ENCODE measurements at regions not wholly inside any gene's neighbourhood (a gene's known extent, or its start where the extent isn't known, plus 50 kb on each side); places are given as distances from the start of the nearest gene placed in this dataset.

- ChIA-PET POLR2A (interaction anchor here (1.4 kb wide), 1 partner anchor 20 kb away, joined by 4 read pairs; no protein-coding TSS in a partner anchor), CTCF (interaction anchor here (0.5 to 0.8 kb wide), 4 partner anchors 11 to 184 kb away, joined by 3 to 4 read pairs (median 4); no protein-coding TSS in a partner anchor)
- DNase-seq (ENCODE audit: unreplicated experiment): no peak
- no peaks in the 10 kb centered on the region for H3K27me3 Mint-ChIP-seq (ENCODE audit: insufficient read depth, unreplicated experiment)
- TF ChIP-seq CTCF (IDR thresholded peaks at IDR 0.05; ENCODE audit: unreplicated experiment): no peak
- no peaks in the 10 kb centered on the region for H3K9me3 Mint-ChIP-seq (ENCODE audit: unreplicated experiment)
- no peaks in the 10 kb centered on the region for H3K36me3 Mint-ChIP-seq (ENCODE audit: insufficient read depth, unreplicated experiment)
- BruUV-seq (replicated peaks): no TSS peak
- peaks cover 5% of the 10 kb centered on the region for H3K4me1 Mint-ChIP-seq (ENCODE audit: insufficient read depth, unreplicated experiment)
- no peak overlapping the region for H3K27ac Mint-ChIP-seq (ENCODE audit: low read depth, unreplicated experiment)
- intact Hi-C loops (cut with micrococcal nuclease): no loop called here
- H3K4me3 Mint-ChIP-seq (ENCODE audit: unreplicated experiment): no peak overlapping the region
Observed at GRCh38 chr18:3391704-3392466, 58.1 kb upstream of the TGIF1 start.

- CTCF ChIA-PET: interaction anchor here (0.5 to 1.1 kb wide), 3 partner anchors 9 to 94 kb away, joined by 3 read pairs; no protein-coding TSS in a partner anchor
- TF ChIP-seq CTCF (IDR thresholded peaks at IDR 0.05; ENCODE audit: unreplicated experiment): no peak
- Mint-ChIP-seq H3K9me3 (ENCODE audit: unreplicated experiment) (no peaks in the 10 kb centered on the region), H3K4me3 (ENCODE audit: unreplicated experiment) (no peak overlapping the region), H3K36me3 (ENCODE audit: insufficient read depth, unreplicated experiment) (no peaks in the 10 kb centered on the region), H3K27ac (ENCODE audit: low read depth, unreplicated experiment) (no peak overlapping the region), H3K4me1 (ENCODE audit: insufficient read depth, unreplicated experiment) (peaks cover 5% of the 10 kb centered on the region), H3K27me3 (ENCODE audit: insufficient read depth, unreplicated experiment) (no peaks in the 10 kb centered on the region)
- POLR2A ChIA-PET: interaction anchor here (0.6 to 1.4 kb wide), 2 partner anchors 9 to 20 kb away, joined by 3 to 4 read pairs; no protein-coding TSS in a partner anchor
- no peak for DNase-seq (ENCODE audit: unreplicated experiment)
- BruUV-seq (replicated peaks): no TSS peak
- intact Hi-C loops (cut with micrococcal nuclease): no loop called here
Observed at GRCh38 chr18:3392467-3392855, 57.5 kb upstream of the TGIF1 start.

- intact Hi-C loops (cut with micrococcal nuclease): no loop called here
- Mint-ChIP-seq H3K27me3 (ENCODE audit: insufficient read depth, unreplicated experiment) (no peaks in the 10 kb centered on the region), H3K27ac (ENCODE audit: low read depth, unreplicated experiment) (no peak overlapping the region), H3K9me3 (ENCODE audit: unreplicated experiment) (no peaks in the 10 kb centered on the region), H3K4me1 (ENCODE audit: insufficient read depth, unreplicated experiment) (no peaks in the 10 kb centered on the region), H3K4me3 (ENCODE audit: unreplicated experiment) (no peak overlapping the region), H3K36me3 (ENCODE audit: insufficient read depth, unreplicated experiment) (no peaks in the 10 kb centered on the region)
- POLR2A ChIA-PET: interaction anchor here (0.8 kb wide), 1 partner anchor 9 kb away, joined by 3 read pairs; no protein-coding TSS in a partner anchor
- no peak for TF ChIP-seq CTCF (IDR thresholded peaks at IDR 0.05; ENCODE audit: unreplicated experiment)
- CTCF ChIA-PET: interaction anchor here (0.6 to 1.3 kb wide), 2 partner anchors 15 to 53 kb away, joined by 3 to 4 read pairs; no protein-coding TSS in a partner anchor
- no TSS peak for BruUV-seq (replicated peaks)
- DNase-seq (ENCODE audit: unreplicated experiment): no peak
Observed at GRCh38 chr18:3394648-3395047, 55.3 kb upstream of the TGIF1 start.

GRCh38 chr18:3395466-3395865, 54.5 kb upstream of the TGIF1 start:
- Mint-ChIP-seq H3K9me3 (ENCODE audit: unreplicated experiment) (peaks cover under 1% of the 10 kb centered on the region), H3K27ac (ENCODE audit: low read depth, unreplicated experiment) (no peak overlapping the region), H3K4me3 (ENCODE audit: unreplicated experiment) (no peak overlapping the region), H3K27me3 (ENCODE audit: insufficient read depth, unreplicated experiment) (no peaks in the 10 kb centered on the region), H3K4me1 (ENCODE audit: insufficient read depth, unreplicated experiment) (no peaks in the 10 kb centered on the region), H3K36me3 (ENCODE audit: insufficient read depth, unreplicated experiment) (no peaks in the 10 kb centered on the region)
- intact Hi-C loops (cut with micrococcal nuclease): no loop called here
- no peak for DNase-seq (ENCODE audit: unreplicated experiment)
- POLR2A ChIA-PET: no interaction called here
- no peak for TF ChIP-seq CTCF (IDR thresholded peaks at IDR 0.05; ENCODE audit: unreplicated experiment)
- no TSS peak for BruUV-seq (replicated peaks)
- CTCF ChIA-PET: interaction anchor here (1.3 kb wide), 1 partner anchor 14 kb away, joined by 4 read pairs; no protein-coding TSS in a partner anchor
